ENCODE measurements at regions not wholly inside any gene's neighbourhood (a gene's known extent, or its start where the extent isn't known, plus 50 kb on each side); places are given as distances from the start of the nearest gene placed in this dataset.

GRCh38 chr15:35932531-35932930, 386.6 kb upstream of the DPH6 start:
- CTCF ChIA-PET, result no interaction called here
- BruUV-seq (replicated peaks), result no TSS peak
- SMC1A ChIA-PET (ENCODE audit: uncharacterized antibody, unreplicated experiment), result no interaction called here
- TF ChIP-seq NFYA (IDR thresholded peaks at IDR 0.05; ENCODE audit: borderline replicate concordance, low read depth, low read length), result no peak
- no peak for TF ChIP-seq NFYB (IDR thresholded peaks at IDR 0.05; ENCODE audit: insufficient read depth, low read depth, low read length)
- TF ChIP-seq, protein P1, sequence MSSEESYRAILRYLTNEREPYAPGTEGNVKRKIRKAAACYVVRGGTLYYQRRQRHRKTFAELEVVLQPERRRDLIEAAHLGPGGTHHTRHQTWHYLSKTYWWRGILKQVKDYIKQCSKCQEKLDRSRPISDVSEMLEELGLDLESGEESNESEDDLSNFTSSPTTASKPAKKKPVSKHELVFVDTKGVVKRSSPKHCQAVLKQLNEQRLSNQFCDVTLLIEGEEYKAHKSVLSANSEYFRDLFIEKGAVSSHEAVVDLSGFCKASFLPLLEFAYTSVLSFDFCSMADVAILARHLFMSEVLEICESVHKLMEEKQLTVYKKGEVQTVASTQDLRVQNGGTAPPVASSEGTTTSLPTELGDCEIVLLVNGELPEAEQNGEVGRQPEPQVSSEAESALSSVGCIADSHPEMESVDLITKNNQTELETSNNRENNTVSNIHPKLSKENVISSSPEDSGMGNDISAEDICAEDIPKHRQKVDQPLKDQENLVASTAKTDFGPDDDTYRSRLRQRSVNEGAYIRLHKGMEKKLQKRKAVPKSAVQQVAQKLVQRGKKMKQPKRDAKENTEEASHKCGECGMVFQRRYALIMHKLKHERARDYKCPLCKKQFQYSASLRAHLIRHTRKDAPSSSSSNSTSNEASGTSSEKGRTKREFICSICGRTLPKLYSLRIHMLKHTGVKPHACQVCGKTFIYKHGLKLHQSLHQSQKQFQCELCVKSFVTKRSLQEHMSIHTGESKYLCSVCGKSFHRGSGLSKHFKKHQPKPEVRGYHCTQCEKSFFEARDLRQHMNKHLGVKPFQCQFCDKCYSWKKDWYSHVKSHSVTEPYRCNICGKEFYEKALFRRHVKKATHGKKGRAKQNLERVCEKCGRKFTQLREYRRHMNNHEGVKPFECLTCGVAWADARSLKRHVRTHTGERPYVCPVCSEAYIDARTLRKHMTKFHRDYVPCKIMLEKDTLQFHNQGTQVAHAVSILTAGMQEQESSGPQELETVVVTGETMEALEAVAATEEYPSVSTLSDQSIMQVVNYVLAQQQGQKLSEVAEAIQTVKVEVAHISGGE (CRISPR knock-in tag; IDR thresholded peaks at IDR 0.05), result no peak
- no peak for TF ChIP-seq ZBED1 (IDR thresholded peaks at IDR 0.05; ENCODE audit: borderline replicate concordance)
- no peak for TF ChIP-seq ZBTB33 (IDR thresholded peaks at IDR 0.05)
- no peak for TF ChIP-seq GABPA (IDR thresholded peaks at IDR 0.05; ENCODE audit: low read depth)
- no peak for TF ChIP-seq BRCA1 (IDR thresholded peaks at IDR 0.05; ENCODE audit: low read depth, low read length)
- TF ChIP-seq CUX1 (IDR thresholded peaks at IDR 0.05; ENCODE audit: insufficient replicate concordance, low read depth, low read length), result no peak
- no peak for TF ChIP-seq NFXL1 (IDR thresholded peaks at IDR 0.05; ENCODE audit: borderline replicate concordance)
- TF ChIP-seq POLR2AphosphoS5 (IDR thresholded peaks at IDR 0.05; ENCODE audit: low read length), result no peak

More at GRCh38 chr15:35932531-35932930, 386.6 kb upstream of the DPH6 start:
- in situ Hi-C loops (cut with MboI) (no loop called here), intact Hi-C loops (cut with micrococcal nuclease; ENCODE audit: unreplicated experiment) (no loop called here)
- Histone ChIP-seq H3K9me3 (replicated peaks; ENCODE audit: control insufficient read depth, insufficient read depth, low read length) (no peaks in the 10 kb centered on the region), H4K20me1 (ENCODE audit: control insufficient read depth, insufficient read depth) (no peaks in the 10 kb centered on the region), H3K4me3 (no peak overlapping the region), H3K9ac (ENCODE audit: control insufficient read depth, insufficient read depth, low read length) (no peak overlapping the region), H2AFZ (ENCODE audit: control insufficient read depth, low read depth, low read length) (no peak overlapping the region), H3K4me1 (ENCODE audit: control insufficient read depth, insufficient read depth, low read length) (peaks cover 13% of the 10 kb centered on the region), H3K27ac (ENCODE audit: control insufficient read depth, insufficient read depth) (no peak overlapping the region), H3K36me3 (ENCODE audit: control insufficient read depth in 2 of 2, insufficient read depth in 2 of 2, low read length in 1 of 2) (no peaks in the 10 kb centered on the region), H3K27me3 (replicated peaks in 1 of 2; ENCODE audit: control insufficient read depth in 2 of 2, insufficient read depth in 2 of 2, low read length in 1 of 2) (no peaks in the 10 kb centered on the region), H3K79me2 (ENCODE audit: control insufficient read depth, insufficient read depth, low read length) (no peaks in the 10 kb centered on the region), H3K4me2 (ENCODE audit: control insufficient read depth, insufficient read depth) (no peak overlapping the region)
- ATAC-seq (no peak), FAIRE-seq (no peak), DNase-seq (ENCODE audit: low read depth, low spot score) (no peak)
- ChIA-PET RAD21 (ENCODE audit: unreplicated experiment) (no interaction called here), POLR2A (no interaction called here)
- 56% methylated on average over 5 of the region's 5 CpGs for WGBS (ENCODE audit: insufficient coverage, insufficient replicate concordance, low lambda C conversion rate, missing lambda C conversion rate)

All from GM12878 (cell line).